PC-3 (cell line): ENCODE measurements at regions not wholly inside any gene's neighbourhood (a gene's known extent, or its start where the extent isn't known, plus 50 kb on each side); places are given as distances from the start of the nearest gene placed in this dataset.

ENCODE experiments used
- ATAC-seq: fragments of 200-7000 bp; cut with Tn5 transposase; 2 replicates; pipeline ENCODE4 v1.9.1; 2020; ENCODE audit warnings: mild to moderate bottlenecking, moderate library complexity
- BruUV-seq: library from RNA; stranded (reverse); fragments of 400-500 nt; replicated peaks from 2 replicates; lab custom pipeline; 2021; lab: Mats Ljungman, UMichigan
- CTCF ChIA-PET: fragments of 300-600 bp; sonication (Branson Sonifier 250); formaldehyde crosslinking; loops from one replicate; lab custom pipeline; 2022; ENCODE audit warnings: antibody characterized with exemption; lab: Charles Lee
- POLR2A ChIA-PET: fragments of 300-600 bp; sonication (Branson Sonifier 250); formaldehyde crosslinking; loops from one replicate; lab custom pipeline; 2022; ENCODE audit warnings: antibody characterized with exemption; ENCODE audit not compliant: unreplicated experiment; lab: Charles Lee
- DNase-seq: peaks from one replicate; pipeline ENCODE4 v3.0.0-alpha.2; 2015
- H2AFZ ChIP-seq: fragments of 300-600 bp; sonication (generic); 2 replicates; pipeline ENCODE4 v1.6.0; 2016; ENCODE audit warnings: antibody characterized with exemption, low read length
- H3F3A ChIP-seq: fragments of 300-600 bp; sonication (generic); one replicate; pipeline ENCODE4 v1.6.0; 2017; ENCODE audit warnings: antibody characterized with exemption, low read length, control low read depth, mild to moderate bottlenecking; ENCODE audit not compliant: unreplicated experiment
- H3K27ac ChIP-seq: fragments of 300-600 bp; sonication (generic); 2 replicates; pipeline ENCODE4 v1.5.1; 2016; ENCODE audit warnings: mild to moderate bottlenecking, low read length
- H3K27me3 ChIP-seq: fragments of 300-600 bp; sonication (generic); 2 replicates; pipeline ENCODE4 v1.6.1; 2016; ENCODE audit warnings: low read length, mixed read lengths
- H3K36me3 ChIP-seq: fragments of 300-600 bp; sonication (generic); 2 replicates; pipeline ENCODE4 v1.6.1; 2016; ENCODE audit warnings: low read depth, mixed run types, low read length, mixed read lengths
- H3K4me1 ChIP-seq: fragments of 300-600 bp; sonication (generic); 2 replicates; pipeline ENCODE4 v1.5.1; 2016; ENCODE audit warnings: low read length; ENCODE audit not compliant: insufficient read depth
- H3K4me2 ChIP-seq: fragments of 300-600 bp; sonication (generic); 2 replicates; pipeline ENCODE4 v1.6.0; 2016; ENCODE audit warnings: low read length
- H3K4me3 ChIP-seq: fragments of 300-600 bp; sonication (generic); 2 replicates; pipeline ENCODE4 v1.5.1; 2016; ENCODE audit warnings: mild to moderate bottlenecking, low read length, mixed read lengths
- H3K79me2 ChIP-seq: fragments of 300-600 bp; sonication (generic); 2 replicates; pipeline ENCODE4 v1.6.1; 2017; ENCODE audit warnings: low read length, mixed read lengths
- H3K9ac ChIP-seq: fragments of 300-600 bp; sonication (generic); 2 replicates; pipeline ENCODE4 v1.6.0; 2016; ENCODE audit warnings: mild to moderate bottlenecking, low read length
- H3K9me2 ChIP-seq: fragments of 300-600 bp; sonication (generic); replicated peaks from 2 replicates; pipeline ENCODE4 v1.6.1; 2016; ENCODE audit warnings: mixed run types, low read length, mixed read lengths
- H3K9me3 ChIP-seq: fragments of 300-600 bp; sonication (generic); 2 replicates; pipeline ENCODE4 v1.6.1; 2016; ENCODE audit warnings: low read length, mixed read lengths
- H4K20me1 ChIP-seq: fragments of 300-600 bp; sonication (generic); 2 replicates; pipeline ENCODE4 v1.6.1; 2016; ENCODE audit warnings: low read length, mixed read lengths
- CTCF ChIP-seq: fragments of 300-600 bp; sonication (generic); conservative IDR thresholded peaks from 2 replicates; pipeline ENCODE4 v1.5.1; 2017; ENCODE audit warnings: antibody characterized with exemption, low read depth, mild to moderate bottlenecking, low read length
- EZH2 ChIP-seq: fragments of 300-600 bp; sonication (generic); IDR thresholded peaks from one replicate; pipeline ENCODE4 v1.6.1; 2017; ENCODE audit warnings: antibody characterized with exemption, mild to moderate bottlenecking, low read length; ENCODE audit not compliant: unreplicated experiment
- EZH2phosphoT487 ChIP-seq: fragments of 300-600 bp; sonication (generic); IDR thresholded peaks from 2 replicates; pipeline ENCODE4 v1.6.1; 2018; ENCODE audit warnings: mild to moderate bottlenecking, antibody characterized with exemption, low read length, borderline replicate concordance
- intact Hi-C: fragments of 100-400 bp; cut with micrococcal nuclease; formaldehyde crosslinking; loops from 2 replicates; pipeline ENCODE4 v1.9.0; 2023

GRCh38 chr19:28199323-28199722 is 1013.6 kb downstream of the UQCRFS1 start:
- TF ChIP-seq EZH2phosphoT487 = no peak
- no peak for TF ChIP-seq EZH2
- no peak for TF ChIP-seq CTCF

GRCh38 chr19:28196961-28197360 is 1016.0 kb downstream of the UQCRFS1 start:
- Histone ChIP-seq H3K4me3 (no peak overlapping the region), H3K9me3 (no peaks in the 10 kb centered on the region), H3K4me1 (no peaks in the 10 kb centered on the region), H3K79me2 (no peaks in the 10 kb centered on the region), H3K27ac (no peak overlapping the region), H3K9me2 (no peaks in the 10 kb centered on the region), H3K4me2 (no peak overlapping the region), H4K20me1 (no peaks in the 10 kb centered on the region), H3F3A (no peaks in the 10 kb centered on the region), H3K9ac (no peak overlapping the region), H2AFZ (no peak overlapping the region), H3K36me3 (no peaks in the 10 kb centered on the region), H3K27me3 (no peaks in the 10 kb centered on the region)
- ChIA-PET POLR2A (no interaction called here), CTCF (no interaction called here)
- BruUV-seq = no TSS peak
- ATAC-seq = no peak
- DNase-seq = no peak
- no peak for TF ChIP-seq CTCF
- no peak for TF ChIP-seq EZH2
- TF ChIP-seq EZH2phosphoT487 = no peak
- intact Hi-C loops = no loop called here

More at GRCh38 chr19:28199323-28199722, 1013.6 kb downstream of the UQCRFS1 start:
- intact Hi-C loops = no loop called here
- H3K4me1 ChIP-seq = no peaks in the 10 kb centered on the region
- ATAC-seq = no peak
- ChIA-PET POLR2A (no interaction called here), CTCF (no interaction called here)
- H3K9me2 ChIP-seq = no peaks in the 10 kb centered on the region
- H3K4me3 ChIP-seq = no peak overlapping the region
- no peak overlapping the region for H3K9ac ChIP-seq
- H3K27me3 ChIP-seq = no peaks in the 10 kb centered on the region
- H3K4me2 ChIP-seq = no peak overlapping the region
- no peaks in the 10 kb centered on the region for H3K9me3 ChIP-seq
- H3K27ac ChIP-seq = no peak overlapping the region
- H3F3A ChIP-seq = no peaks in the 10 kb centered on the region
- H3K36me3 ChIP-seq = no peaks in the 10 kb centered on the region
- H3K79me2 ChIP-seq = no peaks in the 10 kb centered on the region
- no TSS peak for BruUV-seq
- H2AFZ ChIP-seq = no peak overlapping the region
- H4K20me1 ChIP-seq = no peaks in the 10 kb centered on the region
- no peak for DNase-seq

GRCh38 chr19:28196101-28196500 is 1016.9 kb downstream of the UQCRFS1 start:
- H3K9me2 ChIP-seq = no peaks in the 10 kb centered on the region
- H3K9ac ChIP-seq = no peak overlapping the region
- ChIA-PET CTCF (no interaction called here), POLR2A (no interaction called here)
- intact Hi-C loops = no loop called here
- H3K4me2 ChIP-seq = no peak overlapping the region
- ATAC-seq = no peak
- no TSS peak for BruUV-seq
- H2AFZ ChIP-seq = no peak overlapping the region
- H3F3A ChIP-seq = no peaks in the 10 kb centered on the region
- H3K4me1 ChIP-seq = no peaks in the 10 kb centered on the region
- no peaks in the 10 kb centered on the region for H3K27me3 ChIP-seq
- H3K79me2 ChIP-seq = no peaks in the 10 kb centered on the region
- no peak overlapping the region for H3K27ac ChIP-seq
- TF ChIP-seq CTCF (no peak), EZH2 (no peak), EZH2phosphoT487 (no peak)
- no peaks in the 10 kb centered on the region for H3K9me3 ChIP-seq
- H4K20me1 ChIP-seq = no peaks in the 10 kb centered on the region
- H3K4me3 ChIP-seq = no peak overlapping the region
- no peak for DNase-seq
- no peaks in the 10 kb centered on the region for H3K36me3 ChIP-seq
